HG02678 (cell line): ENCODE measurements at regions not wholly inside any gene's neighbourhood (a gene's known extent, or its start where the extent isn't known, plus 50 kb on each side); places are given as distances from the start of the nearest gene placed in this dataset.
"Not testable (repeated sequence)": the region's sequence is repeated elsewhere in the genome, so short reads cannot be mapped to it uniquely, and the experiment has no call there.

Experiments used
- ATAC-seq: cut with Tn5 transposase; IDR thresholded peaks from one replicate; pipeline ENCODE4 v1.9.1; 2021; ENCODE audit warnings: mild to moderate bottlenecking, moderate library complexity; ENCODE audit not compliant: unreplicated experiment

DNA sequence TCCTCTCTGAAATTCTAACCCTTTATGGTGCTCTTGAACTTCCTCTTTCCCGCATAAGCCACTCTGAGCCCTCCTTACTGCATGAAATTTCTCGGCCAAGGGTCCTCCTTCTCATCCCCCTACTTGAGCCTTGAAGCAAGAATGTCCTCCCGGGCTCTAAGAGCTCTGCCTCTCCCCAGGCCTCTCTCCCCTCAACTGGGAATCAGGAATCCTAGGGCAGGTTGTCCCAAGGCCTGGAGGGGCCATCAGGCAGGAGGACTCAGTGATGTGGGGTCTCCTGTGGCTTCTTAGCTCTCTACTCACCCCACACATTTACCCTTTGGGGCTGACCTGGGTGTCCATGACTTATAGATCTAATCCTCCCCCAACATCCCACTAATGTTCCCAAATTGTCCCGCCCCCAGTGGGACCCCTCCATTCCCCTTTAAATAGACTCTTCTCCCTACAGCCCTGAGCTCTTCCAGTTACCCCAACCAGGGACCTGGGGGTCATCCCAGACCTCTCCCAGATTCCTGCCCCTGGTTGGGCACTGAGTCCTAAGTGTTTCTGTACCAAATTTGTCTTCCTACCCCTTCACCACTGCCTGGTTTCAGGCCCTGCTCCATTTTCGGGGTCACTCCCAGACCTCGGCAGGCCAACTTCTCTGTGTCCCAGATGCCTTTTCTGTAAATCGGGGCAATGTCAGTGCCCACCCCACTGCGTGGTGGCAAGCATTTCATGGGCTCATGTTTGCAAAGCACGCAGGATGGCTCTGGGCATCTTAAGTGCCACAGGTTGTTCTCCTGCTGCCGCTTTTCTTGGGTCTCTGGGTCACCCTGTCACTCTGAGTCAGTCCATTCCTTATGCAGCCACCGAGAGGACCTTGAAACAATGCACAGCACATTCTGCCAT is 171.2 kb downstream of the ASB1 start:
- ATAC-seq: no peak

DNA sequence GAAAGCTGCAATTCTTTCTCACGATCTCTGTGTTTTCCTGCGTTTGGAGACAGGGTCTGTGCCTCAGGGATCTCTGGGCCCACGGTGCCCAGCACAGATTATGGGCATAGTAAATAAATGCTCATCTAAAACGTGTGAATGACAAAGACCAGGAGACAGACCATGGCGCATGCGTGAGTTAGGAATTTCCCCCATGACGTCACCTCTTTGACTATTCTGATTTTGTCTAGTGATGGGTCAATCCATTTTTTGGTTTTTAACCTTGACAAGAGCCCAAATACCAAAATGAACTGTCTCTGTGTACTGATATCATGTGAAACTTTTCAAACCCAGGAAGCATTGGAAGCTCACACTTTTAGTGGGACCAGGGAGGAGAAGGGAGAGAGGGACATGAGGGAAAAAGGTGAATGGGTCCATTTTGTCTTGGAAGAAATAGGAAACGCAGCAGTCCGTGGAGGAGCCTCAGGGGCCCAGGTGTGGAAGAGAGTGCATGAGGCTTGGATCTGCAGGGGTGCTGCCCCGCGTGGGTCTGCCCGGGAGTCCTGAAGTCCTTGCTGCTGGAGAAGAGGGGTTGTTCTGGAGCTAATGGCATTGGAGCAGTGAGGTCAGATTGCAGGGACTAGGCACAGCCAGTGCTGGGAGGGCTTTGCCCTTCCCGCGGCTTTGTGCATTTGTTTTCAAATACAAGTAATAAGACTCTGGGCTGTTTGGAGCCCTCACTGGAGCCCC is 172.2 kb downstream of the ASB1 start:
- no peak for ATAC-seq

GRCh38 chr2:238599549-238600505 is 173.1 kb downstream of the ASB1 start:
- no peak for ATAC-seq

DNA sequence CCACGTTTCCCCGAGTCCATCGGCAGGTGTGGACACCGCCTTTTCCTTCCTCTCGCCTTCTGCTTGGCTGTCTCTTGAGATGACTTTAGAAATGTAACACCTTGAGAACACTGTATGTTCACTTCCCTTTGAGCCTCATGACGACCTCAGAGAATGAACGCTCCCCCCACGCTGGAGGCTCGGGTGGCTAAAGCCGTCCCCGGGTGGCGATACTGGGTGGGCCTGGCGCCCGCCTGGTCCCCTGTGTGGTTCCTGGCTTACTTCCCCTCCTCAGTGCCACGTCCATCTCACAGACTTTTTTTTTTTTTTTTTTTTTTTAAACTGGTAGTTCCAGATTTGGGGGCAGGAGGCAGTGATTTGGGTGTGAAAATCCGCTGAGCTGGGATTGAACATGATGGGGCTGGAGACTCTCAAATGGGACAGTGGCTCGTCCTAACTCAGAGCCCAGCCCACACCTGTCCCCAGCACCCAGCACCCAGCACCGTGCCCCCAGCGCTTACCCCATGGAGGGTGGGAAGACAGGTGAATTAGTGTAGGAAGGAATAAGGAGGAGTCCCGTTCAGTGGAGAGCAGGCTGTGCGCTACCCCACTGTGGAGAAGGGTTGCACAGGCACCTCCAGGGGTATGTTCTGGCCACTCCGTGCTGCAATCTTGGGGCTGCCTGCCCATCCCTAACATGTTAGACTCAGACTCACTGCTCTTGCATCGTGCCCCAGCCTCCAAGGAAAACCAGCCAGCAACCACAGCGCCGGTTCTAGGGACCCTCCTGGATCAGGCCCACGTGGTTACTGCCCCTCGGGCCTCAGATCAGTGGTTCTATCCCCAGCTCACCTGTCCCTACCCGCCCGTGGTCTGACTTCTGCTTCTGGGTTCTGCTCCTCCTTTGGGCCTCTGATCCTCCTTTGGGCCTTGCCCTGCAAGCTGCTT is 174.0 kb downstream of the ASB1 start:
- ATAC-seq: no peak

GRCh38 chr2:238601433-238602222 is 174.9 kb downstream of the ASB1 start:
- ATAC-seq: no peak

GRCh38 chr2:238602223-238602960 is 175.7 kb downstream of the ASB1 start:
- no peak for ATAC-seq

GRCh38 chr2:238603596-238603995 is 176.9 kb downstream of the ASB1 start:
- no peak for ATAC-seq

- no peak for ATAC-seq
Observed at GRCh38 chr2:238606311-238606710, 179.6 kb downstream of the ASB1 start.

GRCh38 chr2:238613610-238614009 is 186.9 kb downstream of the ASB1 start:
- ATAC-seq: no peak

- no peak for ATAC-seq
Observed at GRCh38 chr2:238614376-238614775, 187.6 kb downstream of the ASB1 start.

DNA sequence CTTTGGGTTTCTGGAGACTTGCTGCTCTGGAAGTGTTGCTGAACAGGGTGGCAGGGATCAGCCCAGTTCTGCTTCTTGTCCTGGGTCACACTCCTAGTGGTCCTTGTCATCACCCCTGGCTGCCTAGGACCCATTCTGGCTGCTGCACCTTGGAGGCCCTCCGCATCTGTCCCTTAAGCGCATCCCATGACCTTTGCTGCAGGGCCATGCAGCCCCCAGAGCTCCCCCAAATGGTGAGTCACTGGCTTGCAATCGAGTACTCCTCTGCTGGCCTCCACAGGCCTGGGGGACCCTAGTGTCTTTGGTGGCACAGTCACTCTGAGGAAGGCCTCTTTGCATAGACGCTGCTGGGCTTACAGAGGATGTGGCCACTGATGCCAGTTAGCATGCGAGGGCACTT is 188.5 kb downstream of the ASB1 start:
- no peak for ATAC-seq

DNA sequence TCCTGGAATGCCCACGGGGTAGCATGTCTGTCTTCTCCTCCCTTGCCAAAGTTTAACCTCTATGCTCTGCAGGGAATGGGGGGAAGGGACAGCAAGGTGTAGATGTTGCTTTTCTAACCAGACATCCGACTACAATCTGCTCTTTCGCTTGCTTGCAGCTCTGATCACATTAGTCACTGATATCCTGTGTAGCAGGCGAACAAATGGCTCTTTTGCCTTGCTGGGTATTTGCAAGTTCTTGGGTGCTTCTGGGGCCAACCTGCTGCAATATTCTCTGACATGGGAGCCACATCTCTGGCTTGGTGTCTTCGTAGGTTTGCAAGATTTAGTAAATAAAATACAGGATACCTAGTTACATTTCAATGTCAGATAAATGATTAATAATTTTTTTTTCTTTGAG is 190.0 kb downstream of the ASB1 start:
- ATAC-seq: no peak

DNA sequence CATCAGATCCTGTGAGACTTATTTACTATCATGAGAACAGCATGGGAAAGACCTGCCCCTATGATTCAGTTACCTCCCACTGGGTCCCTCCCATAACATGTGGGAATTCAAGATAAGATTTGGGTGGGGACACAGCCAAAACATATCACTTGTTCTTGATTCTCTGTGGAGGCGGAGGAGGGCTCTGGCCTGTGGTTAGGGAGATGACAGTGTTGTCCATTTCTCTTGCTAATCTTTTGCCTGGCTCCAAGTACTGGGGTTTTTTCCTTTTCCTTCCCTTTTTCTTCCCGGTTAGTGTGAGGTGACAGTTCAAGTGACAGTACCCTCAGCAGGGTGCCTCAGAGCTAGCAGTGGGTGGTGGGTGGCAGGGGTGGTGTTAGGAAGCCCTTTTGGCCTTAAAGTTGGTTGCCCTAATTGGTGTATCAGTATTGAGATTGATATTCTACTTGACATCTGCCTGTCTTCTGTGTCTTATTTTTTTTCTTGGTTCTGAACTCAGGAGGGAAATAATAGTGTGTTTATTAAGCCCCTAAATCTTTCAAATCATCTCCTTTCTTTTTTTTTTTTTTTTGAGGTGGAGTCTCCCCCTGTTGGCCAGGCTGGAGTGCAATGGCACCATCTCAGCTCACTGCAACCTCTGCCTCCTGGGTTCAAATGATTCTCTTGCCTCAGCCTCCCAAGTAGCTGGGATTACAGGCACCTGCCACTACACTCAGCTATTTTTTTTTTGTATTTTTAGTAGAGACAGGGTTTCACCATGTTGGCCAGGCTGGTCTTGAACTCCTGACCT is 192.0 kb downstream of the ASB1 start:
- ATAC-seq: not testable (repeated sequence)

GRCh38 chr2:238627899-238628298 is 201.2 kb downstream of the ASB1 start:
- no peak for ATAC-seq

GRCh38 chr2:238629064-238629463 is 202.3 kb downstream of the ASB1 start:
- ATAC-seq: no peak

DNA sequence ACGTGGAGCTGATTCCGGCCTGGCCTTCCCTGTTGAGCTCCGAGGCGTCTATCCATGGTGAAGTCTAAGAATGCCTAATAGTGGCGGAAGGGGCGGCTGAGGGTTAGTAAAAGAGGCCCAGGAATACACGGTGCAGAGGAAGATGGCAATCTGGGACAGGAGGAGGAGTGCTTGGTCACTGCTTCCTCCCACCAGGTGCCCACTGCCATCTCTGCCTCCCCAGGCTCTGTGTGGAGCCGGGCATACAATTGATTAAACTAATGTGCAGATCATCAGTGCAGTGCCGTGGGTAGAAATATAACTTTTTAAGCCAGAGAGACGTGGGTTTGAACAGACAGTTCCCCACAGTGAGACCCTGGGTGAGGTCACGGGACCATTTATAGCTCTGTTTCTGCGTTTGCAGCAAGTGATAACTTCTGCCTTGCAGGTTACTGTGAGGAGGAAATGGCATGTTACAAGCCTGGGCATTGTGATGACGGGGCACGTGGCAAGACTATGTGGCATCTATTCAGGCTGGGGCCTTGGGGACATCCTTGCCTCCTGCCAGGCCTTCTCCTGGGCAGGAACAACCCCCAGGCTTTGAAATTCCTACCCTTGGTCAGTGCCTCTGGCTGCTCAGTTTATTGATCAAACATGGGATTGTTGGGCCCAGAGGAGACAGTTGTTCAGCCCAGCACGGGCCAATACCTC is 204.9 kb downstream of the ASB1 start:
- no peak for ATAC-seq
